Vagina (tissue), 2 donors: ENCODE measurements at regions not wholly inside any gene's neighbourhood (a gene's known extent, or its start where the extent isn't known, plus 50 kb on each side); places are given as distances from the start of the nearest gene placed in this dataset.

ENCODE experiments used
- DNase-seq, 2 donors: peaks; one replicate each; pipeline ENCODE4 v3.0.0-alpha.2; 2017; ENCODE audit errors: extremely low spot score in 2 of 2
- H3K27ac ChIP-seq: fragments of 200-600 bp; sonication (generic); one replicate; pipeline ENCODE4 v1.5.1; 2019
- H3K27me3 ChIP-seq: fragments of 200-600 bp; sonication (generic); one replicate; pipeline ENCODE4 v1.5.1; 2019
- H3K36me3 ChIP-seq, 2 donors: fragments of 200-600 bp; sonication (generic); one replicate each; pipeline ENCODE4 v1.5.1; 2017 to 2019
- H3K4me1 ChIP-seq: fragments of 200-600 bp; sonication (generic); one replicate; pipeline ENCODE4 v1.5.1; 2019
- H3K4me3 ChIP-seq, 2 donors: fragments of 200-600 bp; sonication (generic); 1 replicate in 1 of 2; 2 replicates in 1 of 2; pipeline ENCODE4 v1.5.1; 2016 to 2019
- H3K9me3 ChIP-seq: fragments of 200-600 bp; sonication (generic); one replicate; pipeline ENCODE4 v1.5.1; 2019
- POLR2A ChIP-seq, 2 donors: fragments of 450-650 bp; IDR thresholded peaks; one replicate each; pipeline ENCODE4 v1.6.1; 2017; ENCODE audit warnings: antibody characterized with exemption in 2 of 2, mild to moderate bottlenecking in 2 of 2, moderate library complexity in 2 of 2
- POLR2AphosphoS5 ChIP-seq, 2 donors: sonication (generic); formaldehyde crosslinking; IDR thresholded peaks; one replicate each; pipeline ENCODE4 v1.9.0; 2017; ENCODE audit warnings: antibody characterized with exemption in 2 of 2, mild to moderate bottlenecking in 2 of 2, low read depth in 1 of 2; ENCODE audit not compliant: insufficient read depth in 1 of 2
- intact Hi-C: fragments of 100-400 bp; cut with DNase I; formaldehyde crosslinking; loops from one replicate; pipeline ENCODE4 v1.15.1; 2023
- TF ChIP-seq, protein P1 (sequence below), 3 experiments: fragments of 450-650 bp in 2 of 3; fragments of 200-600 bp in 1 of 3; sonication (generic) in 1 of 3; IDR thresholded peaks; one replicate each; pipeline ENCODE4 v1.5.1; 2017 to 2019; ENCODE audit warnings: antibody characterized with exemption in 3 of 3, mild to moderate bottlenecking in 2 of 3, moderate library complexity in 2 of 3

DNA sequence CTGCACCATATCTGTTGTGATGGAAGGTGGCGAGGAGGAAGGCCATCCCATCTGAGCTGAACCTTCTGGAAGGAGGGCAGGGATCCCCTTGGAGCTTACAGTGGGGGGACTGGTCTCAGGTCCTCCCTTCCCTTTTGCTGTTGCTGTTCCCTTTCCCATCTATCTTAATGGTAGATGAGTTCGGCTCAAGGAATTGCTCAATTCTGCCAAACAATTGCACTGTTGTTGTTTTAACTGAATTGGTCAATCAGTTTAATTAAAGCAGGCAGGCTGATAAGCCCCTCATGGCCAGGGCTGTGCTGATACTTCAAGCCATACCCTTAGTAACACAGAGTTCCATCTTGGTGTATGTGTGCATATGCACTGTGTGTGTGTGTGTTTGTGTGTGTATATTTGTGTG lies 220.4 kb upstream of the FOXF1 start:
- H3K36me3 ChIP-seq, result no peaks in the 10 kb centered on the region
- intact Hi-C loops, result no loop called here
- no peak overlapping the region for H3K4me3 ChIP-seq
- H3K4me1 ChIP-seq, result peaks cover 20% of the 10 kb centered on the region
- H3K27ac ChIP-seq, result no peak overlapping the region
- no peak for DNase-seq
- H3K9me3 ChIP-seq, result no peaks in the 10 kb centered on the region
- H3K27me3 ChIP-seq, result peaks cover 6% of the 10 kb centered on the region
- no peak for TF ChIP-seq POLR2AphosphoS5 (IDR thresholded peaks at IDR 0.05; ENCODE audit: insufficient read depth in 1 of 2, low read depth in 1 of 2)
- TF ChIP-seq POLR2A (IDR thresholded peaks at IDR 0.05), result no peak
- TF ChIP-seq, protein P1, sequence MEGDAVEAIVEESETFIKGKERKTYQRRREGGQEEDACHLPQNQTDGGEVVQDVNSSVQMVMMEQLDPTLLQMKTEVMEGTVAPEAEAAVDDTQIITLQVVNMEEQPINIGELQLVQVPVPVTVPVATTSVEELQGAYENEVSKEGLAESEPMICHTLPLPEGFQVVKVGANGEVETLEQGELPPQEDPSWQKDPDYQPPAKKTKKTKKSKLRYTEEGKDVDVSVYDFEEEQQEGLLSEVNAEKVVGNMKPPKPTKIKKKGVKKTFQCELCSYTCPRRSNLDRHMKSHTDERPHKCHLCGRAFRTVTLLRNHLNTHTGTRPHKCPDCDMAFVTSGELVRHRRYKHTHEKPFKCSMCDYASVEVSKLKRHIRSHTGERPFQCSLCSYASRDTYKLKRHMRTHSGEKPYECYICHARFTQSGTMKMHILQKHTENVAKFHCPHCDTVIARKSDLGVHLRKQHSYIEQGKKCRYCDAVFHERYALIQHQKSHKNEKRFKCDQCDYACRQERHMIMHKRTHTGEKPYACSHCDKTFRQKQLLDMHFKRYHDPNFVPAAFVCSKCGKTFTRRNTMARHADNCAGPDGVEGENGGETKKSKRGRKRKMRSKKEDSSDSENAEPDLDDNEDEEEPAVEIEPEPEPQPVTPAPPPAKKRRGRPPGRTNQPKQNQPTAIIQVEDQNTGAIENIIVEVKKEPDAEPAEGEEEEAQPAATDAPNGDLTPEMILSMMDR (IDR thresholded peaks at IDR 0.05), result no peak

DNA sequence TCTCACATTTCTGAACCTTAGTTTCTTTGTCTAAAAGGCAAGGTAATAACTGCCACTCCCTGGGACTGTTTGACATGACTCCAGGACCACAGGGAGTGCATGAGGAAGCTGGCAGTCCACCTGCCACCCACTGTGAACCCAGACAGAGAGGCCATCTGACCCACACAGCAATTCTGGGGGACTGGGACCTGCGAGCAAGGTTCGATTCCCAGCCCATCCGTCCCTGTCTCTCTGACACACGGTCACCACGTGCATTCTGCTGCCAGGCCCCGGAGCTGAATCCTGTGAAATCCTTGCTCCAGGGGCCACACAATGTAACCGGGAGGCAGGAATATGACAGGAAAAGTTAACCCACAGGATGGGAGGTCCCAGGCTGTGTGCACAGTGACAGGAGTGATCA lies 218.8 kb upstream of the FOXF1 start:
- Histone ChIP-seq H3K27ac (no peak overlapping the region), H3K9me3 (no peaks in the 10 kb centered on the region), H3K4me1 (peaks cover 23% of the 10 kb centered on the region), H3K27me3 (peaks cover 6% of the 10 kb centered on the region), H3K4me3 (no peak overlapping the region), H3K36me3 (no peaks in the 10 kb centered on the region)
- TF ChIP-seq POLR2AphosphoS5 (IDR thresholded peaks at IDR 0.05; ENCODE audit: insufficient read depth in 1 of 2, low read depth in 1 of 2), result no peak
- no peak for TF ChIP-seq POLR2A (IDR thresholded peaks at IDR 0.05)
- TF ChIP-seq, protein P1 (IDR thresholded peaks at IDR 0.05), result no peak
- intact Hi-C loops, result no loop called here
- no peak for DNase-seq

DNA sequence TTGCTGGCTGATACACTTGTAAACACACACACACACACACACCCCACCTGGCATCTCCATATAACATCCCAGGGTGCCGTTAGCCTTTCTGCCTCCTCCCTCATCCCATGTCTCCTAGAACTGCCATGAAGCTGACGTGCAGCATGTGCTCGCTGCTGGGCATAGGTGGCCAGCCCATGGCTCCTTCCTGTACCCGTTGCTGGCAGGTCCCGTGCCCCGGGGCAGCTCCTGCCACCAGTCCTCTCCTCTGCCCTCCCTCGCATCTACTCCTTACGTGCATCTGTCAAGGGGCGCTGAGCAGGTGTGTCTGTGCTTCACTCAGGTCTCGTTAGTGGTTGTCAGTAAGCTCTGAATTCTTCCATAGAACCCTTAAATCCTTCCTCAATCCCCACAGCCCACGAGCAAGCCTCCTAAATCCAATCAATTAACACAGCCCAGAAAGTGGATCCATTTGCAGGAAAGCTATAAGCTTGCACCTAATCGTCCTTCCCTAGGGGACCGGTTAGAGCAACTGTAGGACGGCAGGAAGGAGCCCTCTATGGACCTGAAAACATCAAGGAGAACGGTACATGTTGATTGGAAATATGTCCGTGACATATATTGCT lies 218.1 kb upstream of the FOXF1 start:
- Histone ChIP-seq H3K27ac (no peak overlapping the region), H3K4me3 (no peak overlapping the region), H3K4me1 (peaks cover 23% of the 10 kb centered on the region), H3K9me3 (no peaks in the 10 kb centered on the region), H3K36me3 (no peaks in the 10 kb centered on the region), H3K27me3 (no peaks in the 10 kb centered on the region)
- TF ChIP-seq, protein P1 (IDR thresholded peaks at IDR 0.05), result no peak
- TF ChIP-seq POLR2A (IDR thresholded peaks at IDR 0.05), result no peak
- TF ChIP-seq POLR2AphosphoS5 (IDR thresholded peaks at IDR 0.05; ENCODE audit: insufficient read depth in 1 of 2, low read depth in 1 of 2), result no peak
- DNase-seq, result no peak
- intact Hi-C loops, result no loop called here

DNA sequence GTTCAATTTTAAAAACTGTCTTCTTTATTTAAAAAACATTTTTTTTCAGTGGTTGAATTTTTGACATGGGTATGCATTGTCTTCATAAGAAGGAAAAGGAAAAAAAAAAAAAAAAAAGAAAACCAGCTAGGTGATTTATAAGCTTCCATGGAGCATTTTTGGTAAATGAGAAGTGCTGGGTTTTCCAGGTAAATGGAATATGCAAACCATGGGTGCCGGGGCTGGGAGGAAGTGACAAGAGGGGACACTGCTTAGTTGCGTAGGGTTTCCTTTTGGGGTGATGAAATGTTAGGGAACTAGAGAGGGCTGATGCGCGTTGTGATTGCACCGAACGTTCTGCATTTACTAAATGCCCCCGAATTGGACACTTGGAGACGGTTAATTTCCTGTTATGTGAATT lies 217.4 kb upstream of the FOXF1 start:
- H3K4me3 ChIP-seq, result no peak overlapping the region
- H3K4me1 ChIP-seq, result peaks cover 28% of the 10 kb centered on the region
- H3K9me3 ChIP-seq, result no peaks in the 10 kb centered on the region
- H3K36me3 ChIP-seq, result no peaks in the 10 kb centered on the region
- no peaks in the 10 kb centered on the region for H3K27me3 ChIP-seq
- intact Hi-C loops, result no loop called here
- no peak for TF ChIP-seq POLR2A (IDR thresholded peaks at IDR 0.05)
- no peak for TF ChIP-seq POLR2AphosphoS5 (IDR thresholded peaks at IDR 0.05; ENCODE audit: insufficient read depth in 1 of 2, low read depth in 1 of 2)
- TF ChIP-seq, protein P1 (IDR thresholded peaks at IDR 0.05), result no peak
- DNase-seq, result no peak
- H3K27ac ChIP-seq, result no peak overlapping the region

- H3K4me3 ChIP-seq, result no peak overlapping the region
- peaks cover 36% of the 10 kb centered on the region for H3K4me1 ChIP-seq
- no peaks in the 10 kb centered on the region for H3K36me3 ChIP-seq
- TF ChIP-seq, protein P1 (IDR thresholded peaks at IDR 0.05), result no peak
- TF ChIP-seq POLR2AphosphoS5 (IDR thresholded peaks at IDR 0.05; ENCODE audit: insufficient read depth in 1 of 2, low read depth in 1 of 2), result no peak
- H3K9me3 ChIP-seq, result no peaks in the 10 kb centered on the region
- intact Hi-C loops, result no loop called here
- DNase-seq, result no peak
- no peak overlapping the region for H3K27ac ChIP-seq
- no peaks in the 10 kb centered on the region for H3K27me3 ChIP-seq
Measured at GRCh38 chr16:86293906-86294305, 216.4 kb upstream of the FOXF1 start.
